B cell (primary cell): ENCODE measurements at regions not wholly inside any gene's neighbourhood (a gene's known extent, or its start where the extent isn't known, plus 50 kb on each side); places are given as distances from the start of the nearest gene placed in this dataset.
"Not testable (repeated sequence)": the region's sequence is repeated elsewhere in the genome, so short reads cannot be mapped to it uniquely, and the experiment has no call there.

Source experiments
- ATAC-seq: fragments of 200-7000 bp; cut with Tn5 transposase; one replicate; pipeline ENCODE4 v1.10.0; 2021; ENCODE audit warnings: low read depth, mild to moderate bottlenecking, moderate number of reproducible peaks, moderate library complexity
- CTCF ChIA-PET: fragments of 350-600 bp; sonication (Branson Sonifier 250); formaldehyde crosslinking; loops from one replicate; lab custom pipeline; 2021; ENCODE audit warnings: antibody characterized with exemption, inconsistent platforms; lab: Charles Lee
- POLR2A ChIA-PET: fragments of 350-600 bp; sonication (Branson Sonifier 250); formaldehyde crosslinking; loops from one replicate; lab custom pipeline; 2021; ENCODE audit warnings: antibody characterized with exemption; lab: Charles Lee
- DNase-seq: peaks from one replicate; pipeline ENCODE4 v3.0.0; 2013
- H2AFZ ChIP-seq: 2 replicates; pipeline ENCODE4 v1.6.1; 2012; ENCODE audit warnings: mild to moderate bottlenecking, low read depth, low read length; ENCODE audit not compliant: insufficient read depth, poor library complexity, severe bottlenecking
- H3K27ac ChIP-seq, 2 donors: 1 replicate in 1 of 2; 2 replicates in 1 of 2; pipeline ENCODE4 v1.5.1; 2012 to 2013; ENCODE audit warnings: low read length in 2 of 2, mild to moderate bottlenecking in 2 of 2, moderate library complexity in 1 of 2
- H3K27me3 ChIP-seq, 4 experiments: fragments of 200-600 bp in 1 of 4; sonication (generic) in 1 of 4; replicated peaks in 1 of 4; 1 replicate in 2 of 4; 2 replicates in 2 of 4; pipeline versions ENCODE4 v1.6.1 to v1.7.0; 2013 to 2016; ENCODE audit warnings: low read length in 3 of 4, mild to moderate bottlenecking in 2 of 4, mixed read lengths in 1 of 4, moderate library complexity in 1 of 4; ENCODE audit not compliant: insufficient read depth in 4 of 4, control insufficient read depth in 3 of 4; ENCODE audit errors: control extremely low read depth in 1 of 4
- H3K36me3 ChIP-seq, 2 experiments: replicated peaks in 1 of 2; 1 replicate in 1 of 2; 2 replicates in 1 of 2; pipeline versions ENCODE4 v1.6.1 to v1.7.1; 2013; ENCODE audit warnings: low read length in 1 of 2; ENCODE audit not compliant: insufficient read depth in 2 of 2, control insufficient read depth in 1 of 2; ENCODE audit errors: control extremely low read depth in 1 of 2, extremely low read depth in 1 of 2
- H3K4me1 ChIP-seq, 2 donors: fragments of 200-600 bp in 1 of 2; sonication (generic) in 1 of 2; 1 replicate in 1 of 2; 2 replicates in 1 of 2; pipeline versions ENCODE4 v1.5.1 to v1.6.1; 2013 to 2017; ENCODE audit warnings: low read length in 2 of 2; ENCODE audit not compliant: control insufficient read depth in 2 of 2, insufficient read depth in 2 of 2
- H3K4me2 ChIP-seq: replicated peaks from 2 replicates; pipeline ENCODE3; 2012; ENCODE audit warnings: mild to moderate bottlenecking, low read depth, low read length; ENCODE audit not compliant: poor library complexity, severe bottlenecking
- H3K4me3 ChIP-seq, 5 experiments: fragments of 200-600 bp in 1 of 5; sonication (generic) in 1 of 5; 1 replicate in 3 of 5; 2 replicates in 2 of 5; pipeline versions ENCODE4 v1.5.1 to v1.7.0; 2011 to 2016; ENCODE audit warnings: low read length in 4 of 5, mild to moderate bottlenecking in 4 of 5, low read depth in 2 of 5, control low read depth in 1 of 5, moderate library complexity in 1 of 5; ENCODE audit not compliant: insufficient read depth in 1 of 5; ENCODE audit errors: control extremely low read depth in 1 of 5, extremely low read depth in 1 of 5
- H3K79me2 ChIP-seq: fragments of 200-600 bp; sonication (generic); one replicate; pipeline ENCODE4 v1.6.0; 2016; ENCODE audit warnings: low read length; ENCODE audit not compliant: control insufficient read depth, insufficient read depth
- H3K9ac ChIP-seq: fragments of 200-600 bp; sonication (generic); 2 replicates; pipeline ENCODE4 v1.6.1; 2017; ENCODE audit warnings: mild to moderate bottlenecking, low read length, moderate library complexity
- H3K9me3 ChIP-seq, 3 donors: one replicate each; pipeline versions ENCODE4 v1.6.1 to v1.7.1; 2013; ENCODE audit warnings: low read length in 2 of 3; ENCODE audit not compliant: control insufficient read depth in 2 of 3, insufficient read depth in 1 of 3; ENCODE audit errors: control extremely low read depth in 1 of 3
- H4K20me1 ChIP-seq: 2 replicates; pipeline ENCODE4 v1.6.0; 2012; ENCODE audit warnings: mild to moderate bottlenecking, low read length; ENCODE audit not compliant: insufficient read depth, control insufficient read depth, poor library complexity, severe bottlenecking
- H3K27ac Mint-ChIP-seq: one replicate; pipeline ENCODE4 v1.8.0; 2021; ENCODE audit warnings: mixed read lengths
- H3K27me3 Mint-ChIP-seq: one replicate; pipeline ENCODE4 v1.8.0; 2021; ENCODE audit warnings: mixed read lengths
- H3K4me1 Mint-ChIP-seq: one replicate; pipeline ENCODE4 v1.8.0; 2021; ENCODE audit warnings: mixed read lengths
- H3K4me3 Mint-ChIP-seq: one replicate; pipeline ENCODE4 v1.8.0; 2021; ENCODE audit warnings: mixed read lengths
- H3K9me3 Mint-ChIP-seq: one replicate; pipeline ENCODE4 v1.8.0; 2022; ENCODE audit warnings: mixed read lengths; ENCODE audit not compliant: insufficient read depth
- CTCF ChIP-seq: fragments of 200-600 bp; IDR thresholded peaks from one replicate; pipeline ENCODE4 v1.8.0; 2022; ENCODE audit warnings: antibody characterized with exemption, mild to moderate bottlenecking
- EZH2 ChIP-seq: IDR thresholded peaks from 2 replicates; pipeline ENCODE4 v1.6.1; 2012; ENCODE audit warnings: borderline replicate concordance, low read depth, mild to moderate bottlenecking, moderate library complexity, low read length; ENCODE audit not compliant: insufficient read depth, poor library complexity, severe bottlenecking
- WGBS: methylation state at CpG from one replicate; pipeline ENCODE4 v1.1.5; 2013; ENCODE audit warnings: missing lambda C conversion rate; ENCODE audit not compliant: insufficient coverage; 5-methylcytosine and 5-hydroxymethylcytosine counted together
- intact Hi-C: fragments of 100-400 bp; cut with micrococcal nuclease; formaldehyde crosslinking; loops from one replicate; pipeline ENCODE4 v1.10.0; 2022

- H3K4me3 Mint-ChIP-seq: no peak overlapping the region
- WGBS: 94% methylated on average over 4 of the region's 5 CpGs
- no peaks in the 10 kb centered on the region for H3K36me3 ChIP-seq
- no peak overlapping the region for H3K9ac ChIP-seq
- no peak overlapping the region for H2AFZ ChIP-seq
- no peak for ATAC-seq
- ChIA-PET POLR2A (no interaction called here), CTCF (no interaction called here)
- H3K4me3 ChIP-seq: no peak overlapping the region
- no peaks in the 10 kb centered on the region for H3K4me1 Mint-ChIP-seq
- H3K4me1 ChIP-seq: no peaks in the 10 kb centered on the region
- H3K9me3 Mint-ChIP-seq: no peaks in the 10 kb centered on the region
- DNase-seq: no peak
- no peaks in the 10 kb centered on the region for H3K27me3 ChIP-seq
- no peak for TF ChIP-seq CTCF
- no peak for TF ChIP-seq EZH2
- intact Hi-C loops: no loop called here
- peaks cover 8% of the 10 kb centered on the region for H3K27me3 Mint-ChIP-seq
- no peaks in the 10 kb centered on the region for H3K9me3 ChIP-seq
- H3K79me2 ChIP-seq: no peaks in the 10 kb centered on the region
- H3K4me2 ChIP-seq: no peak overlapping the region
- no peaks in the 10 kb centered on the region for H4K20me1 ChIP-seq
- H3K27ac ChIP-seq: no peak overlapping the region
- H3K27ac Mint-ChIP-seq: no peak overlapping the region
These were observed 342.6 kb upstream of the PKN2 start for GRCh38 chr1:88341447-88341846.

- H3K9me3 Mint-ChIP-seq, POLR2A ChIA-PET, H3K27me3 Mint-ChIP-seq, DNase-seq, H3K27me3 ChIP-seq, H3K4me3 ChIP-seq, H2AFZ ChIP-seq, H3K9ac ChIP-seq, H3K4me3 Mint-ChIP-seq, H4K20me1 ChIP-seq, H3K9me3 ChIP-seq, intact Hi-C loops, H3K4me2 ChIP-seq, H3K27ac ChIP-seq, ATAC-seq, H3K36me3 ChIP-seq, H3K4me1 Mint-ChIP-seq, CTCF ChIA-PET, H3K4me1 ChIP-seq, H3K79me2 ChIP-seq, H3K27ac Mint-ChIP-seq: not testable (repeated sequence)
- WGBS: no CpG with 5 or more reads among the region's 16 CpGs
These were observed 342.0 kb upstream of the PKN2 start for GRCh38 chr1:88342081-88342480.
